BJ (cell line): ENCODE measurements at regions not wholly inside any gene's neighbourhood (a gene's known extent, or its start where the extent isn't known, plus 50 kb on each side); places are given as distances from the start of the nearest gene placed in this dataset.
A peak's percentile ranks its signal among the peaks of the same experiment; 100 is the strongest.

Experiments
- CTCF ChIA-PET: fragments of 350-600 bp; formaldehyde crosslinking; extraction: SDS; loops from one replicate; lab custom pipeline; 2021; ENCODE audit warnings: antibody characterized with exemption, inconsistent platforms; lab: Yijun Ruan, JAX
- POLR2A ChIA-PET: fragments of 300-600 bp; sonication (Branson Sonifier 250); formaldehyde crosslinking; extraction: SDS; loops from one replicate; lab custom pipeline; 2021; ENCODE audit warnings: antibody characterized with exemption; lab: Charles Lee
- DNase-seq: peaks from one replicate; pipeline ENCODE4 v3.0.0-alpha.2; 2011; ENCODE audit warnings: low read depth
- H3K27me3 ChIP-seq: 2 replicates; pipeline ENCODE4 v1.6.0; 2011; ENCODE audit warnings: low read length; ENCODE audit not compliant: control insufficient read depth, insufficient read depth
- H3K36me3 ChIP-seq: 2 replicates; pipeline ENCODE4 v1.5.1; 2011; ENCODE audit warnings: low read length; ENCODE audit not compliant: control insufficient read depth, insufficient read depth
- H3K4me3 ChIP-seq: 2 replicates; pipeline ENCODE4 v1.5.1; 2011; ENCODE audit warnings: low read depth, mild to moderate bottlenecking, control low read depth, low read length
- TF ChIP-seq, protein P1 (sequence below): IDR thresholded peaks from 2 replicates; pipeline ENCODE4 v1.5.1; 2011; ENCODE audit warnings: low read depth, mild to moderate bottlenecking, control low read depth, inconsistent platforms, low read length, moderate library complexity; ENCODE audit not compliant: insufficient read depth

DNA sequence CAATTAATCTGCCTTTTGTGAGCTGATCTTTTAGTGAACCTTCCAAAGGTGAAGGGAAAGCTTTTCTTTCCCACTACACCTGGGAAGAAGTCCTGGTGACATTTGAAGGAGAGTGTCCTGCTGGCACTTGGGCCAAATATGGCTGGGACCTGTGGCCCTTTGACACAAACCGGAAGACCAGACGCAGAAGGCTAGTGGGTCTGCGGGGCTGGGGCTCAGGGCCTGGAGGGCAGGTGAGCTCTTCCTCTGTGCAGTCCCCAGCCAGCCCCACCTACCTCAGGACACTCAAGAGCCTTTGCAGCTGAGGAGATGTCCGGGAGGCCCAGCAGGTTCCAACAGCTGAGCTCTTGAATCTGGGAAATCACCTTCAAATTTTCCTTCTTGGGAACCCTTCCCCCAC, 138.0 kb upstream of the THY1 start:
- H3K27me3 ChIP-seq = peaks cover 10% of the 10 kb centered on the region
- TF ChIP-seq, protein P1, sequence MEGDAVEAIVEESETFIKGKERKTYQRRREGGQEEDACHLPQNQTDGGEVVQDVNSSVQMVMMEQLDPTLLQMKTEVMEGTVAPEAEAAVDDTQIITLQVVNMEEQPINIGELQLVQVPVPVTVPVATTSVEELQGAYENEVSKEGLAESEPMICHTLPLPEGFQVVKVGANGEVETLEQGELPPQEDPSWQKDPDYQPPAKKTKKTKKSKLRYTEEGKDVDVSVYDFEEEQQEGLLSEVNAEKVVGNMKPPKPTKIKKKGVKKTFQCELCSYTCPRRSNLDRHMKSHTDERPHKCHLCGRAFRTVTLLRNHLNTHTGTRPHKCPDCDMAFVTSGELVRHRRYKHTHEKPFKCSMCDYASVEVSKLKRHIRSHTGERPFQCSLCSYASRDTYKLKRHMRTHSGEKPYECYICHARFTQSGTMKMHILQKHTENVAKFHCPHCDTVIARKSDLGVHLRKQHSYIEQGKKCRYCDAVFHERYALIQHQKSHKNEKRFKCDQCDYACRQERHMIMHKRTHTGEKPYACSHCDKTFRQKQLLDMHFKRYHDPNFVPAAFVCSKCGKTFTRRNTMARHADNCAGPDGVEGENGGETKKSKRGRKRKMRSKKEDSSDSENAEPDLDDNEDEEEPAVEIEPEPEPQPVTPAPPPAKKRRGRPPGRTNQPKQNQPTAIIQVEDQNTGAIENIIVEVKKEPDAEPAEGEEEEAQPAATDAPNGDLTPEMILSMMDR = no peak
- POLR2A ChIA-PET = no interaction called here
- DNase-seq = no peak
- no peaks in the 10 kb centered on the region for H3K36me3 ChIP-seq
- CTCF ChIA-PET = no interaction called here
- H3K4me3 ChIP-seq = no peak overlapping the region

- TF ChIP-seq, protein P1 = no peak
- CTCF ChIA-PET = interaction anchor here (0.9 to 3.3 kb wide), 2 partner anchors 10 to 26 kb away, joined by 3 to 12 read pairs; no protein-coding TSS in a partner anchor
- peaks cover 10% of the 10 kb centered on the region for H3K27me3 ChIP-seq
- no peaks in the 10 kb centered on the region for H3K36me3 ChIP-seq
- no peak overlapping the region for H3K4me3 ChIP-seq
- POLR2A ChIA-PET = no interaction called here
- DNase-seq = no peak
Measured at GRCh38 chr11:119560291-119560690, 137.3 kb upstream of the THY1 start.

DNA sequence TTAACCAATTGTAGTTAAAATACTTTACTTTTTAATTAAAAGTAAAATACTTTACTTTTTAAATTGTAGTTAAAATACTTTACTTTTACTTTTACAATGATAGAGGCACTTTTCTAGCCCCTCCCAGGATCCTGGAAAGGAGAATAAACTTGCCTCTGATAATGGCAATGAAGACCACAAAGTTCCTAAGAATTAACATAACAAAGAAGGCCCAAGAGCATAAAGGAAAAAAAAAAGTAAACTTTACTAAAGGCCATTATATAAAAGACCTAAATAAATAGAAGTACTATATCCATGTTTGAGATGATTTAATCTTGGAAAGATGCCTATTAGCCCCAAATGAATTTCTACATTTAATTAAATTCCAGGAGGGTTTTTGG, 129.1 kb upstream of the THY1 start:
- TF ChIP-seq, protein P1 = no peak

GRCh38 chr11:119551420-119552105, 128.6 kb upstream of the THY1 start:
- peak; percentile 19 for DNase-seq
- Histone ChIP-seq H3K4me3 (no peak overlapping the region), H3K36me3 (no peaks in the 10 kb centered on the region), H3K27me3 (0 out of 2 replicates have a peak, but pooled peaks cover 1% of the 10 kb centered on the region)
- POLR2A ChIA-PET = no interaction called here
- TF ChIP-seq, protein P1 = no peak
- CTCF ChIA-PET = interaction anchor here (0.9 to 2.2 kb wide), 2 partner anchors 17 to 30 kb away, joined by 4 to 7 read pairs; no protein-coding TSS in a partner anchor

More for the DNA sequence above, 129.1 kb upstream of the THY1 start:
- 0 out of 2 replicates have a peak, but pooled peaks cover 1% of the 10 kb centered on the region for H3K27me3 ChIP-seq
- H3K4me3 ChIP-seq = no peak overlapping the region
- ChIA-PET POLR2A (no interaction called here), CTCF (interaction anchor here (0.9 to 2.2 kb wide), 2 partner anchors 18 to 30 kb away, joined by 4 to 7 read pairs; no protein-coding TSS in a partner anchor)
- H3K36me3 ChIP-seq = no peaks in the 10 kb centered on the region
- no peak for DNase-seq

GRCh38 chr11:119550053-119550752, 127.2 kb upstream of the THY1 start:
- POLR2A ChIA-PET = no interaction called here

More at GRCh38 chr11:119550053-119550752, 127.2 kb upstream of the THY1 start:
- TF ChIP-seq, protein P1 = no peak
- CTCF ChIA-PET = interaction anchor here (1.2 to 2.2 kb wide), 3 partner anchors 10 to 16 kb away, joined by 3 to 7 read pairs (median 3); no protein-coding TSS in a partner anchor
- Histone ChIP-seq H3K4me3 (no peak overlapping the region), H3K36me3 (no peaks in the 10 kb centered on the region), H3K27me3 (0 out of 2 replicates have a peak, but pooled peaks cover 1% of the 10 kb centered on the region)
- DNase-seq = no peak
